Ovary (tissue), 7 donors: ENCODE measurements at regions not wholly inside any gene's neighbourhood (a gene's known extent, or its start where the extent isn't known, plus 50 kb on each side); places are given as distances from the start of the nearest gene placed in this dataset.

Experiments used
- DNase-seq, 5 donors: peaks; one replicate each; pipeline ENCODE4 v3.0.0-alpha.2; 2019 to 2020
- H3K27ac ChIP-seq, 2 donors: fragments of 200-600 bp; one replicate each; pipeline versions ENCODE4 v1.5.1 to v1.8.0; 2019 to 2022
- H3K27me3 ChIP-seq: fragments of 200-600 bp; one replicate; pipeline ENCODE4 v1.8.0; 2022
- H3K36me3 ChIP-seq: fragments of 200-600 bp; sonication (generic); one replicate; pipeline ENCODE4 v1.5.1; 2019
- H3K4me1 ChIP-seq: one replicate; pipeline ENCODE4 v1.8.1; 2013; ENCODE audit warnings: mild to moderate bottlenecking, moderate library complexity; ENCODE audit not compliant: insufficient read depth
- H3K4me3 ChIP-seq: fragments of 200-600 bp; sonication (generic); one replicate; pipeline ENCODE4 v1.5.1; 2017
- H3K9me3 ChIP-seq, 2 donors: fragments of 200-600 bp in 1 of 2; sonication (generic) in 1 of 2; one replicate each; pipeline versions ENCODE4 v1.5.1 to v1.8.1; 2013 to 2019; ENCODE audit warnings: mild to moderate bottlenecking in 1 of 2, moderate library complexity in 1 of 2
- CTCF ChIP-seq, 3 donors: fragments of 450-650 bp in 2 of 3; fragments of 200-600 bp in 1 of 3; IDR thresholded peaks; one replicate each; pipeline versions ENCODE4 v1.5.1 to v1.8.0; 2016 to 2022; ENCODE audit warnings: antibody characterized with exemption in 3 of 3, mild to moderate bottlenecking in 1 of 3
- EP300 ChIP-seq: sonication (generic); formaldehyde crosslinking; IDR thresholded peaks from one replicate; pipeline ENCODE4 v1.6.1; 2017; ENCODE audit warnings: antibody characterized with exemption
- POLR2A ChIP-seq: fragments of 450-650 bp; IDR thresholded peaks from one replicate; pipeline ENCODE4 v1.6.1; 2017; ENCODE audit warnings: antibody characterized with exemption, mild to moderate bottlenecking, moderate library complexity
- WGBS, 3 donors: extraction: QIAGEN DNeasy Blood & Tissue Kit in 1 of 3; methylation state at CpG; one replicate each; pipeline versions ENCODE4 v1.1.5 to v1.1.7; 2013 to 2017; 5-methylcytosine and 5-hydroxymethylcytosine counted together
- intact Hi-C, 4 donors: fragments of 100-400 bp; cut with DNase I; formaldehyde crosslinking; loops; one replicate each; pipeline versions ENCODE4 v1.11.0 to v1.15.1; 2022 to 2023
- donor health status: DM: no; HTN: no; CAD: no; lungs with moderate emphysema.
- donor health status: DM: no; HTN: no; CAD: no.
- donor health status: Bipolar disorder and iron deficiency.
- donor health status: DM: no; HTN: no; CAD: no.
- donor health status: DM: yes; HTN: yes; CAD: no.

GRCh38 chr3:22118542-22118941 is 367.5 kb upstream of the ZNF385D start:
- 60 to 77% (median 67%) methylated on average over 3 of the region's 3 CpGs for WGBS, 3 donors
- Histone ChIP-seq H3K27ac (no peak overlapping the region), H3K9me3 (no peaks in the 10 kb centered on the region), H3K4me1 (no peaks in the 10 kb centered on the region), H3K36me3 (no peaks in the 10 kb centered on the region), H3K27me3 (no peaks in the 10 kb centered on the region), H3K4me3 (no peak overlapping the region)
- no peak for DNase-seq
- TF ChIP-seq EP300: no peak
- TF ChIP-seq POLR2A: no peak
- no peak for TF ChIP-seq CTCF (IDR thresholded peaks at IDR 0.05)
- intact Hi-C loops: no loop called here

GRCh38 chr3:22121068-22121701 is 370.2 kb upstream of the ZNF385D start:
- Histone ChIP-seq H3K9me3 (no peaks in the 10 kb centered on the region), H3K27ac (no peak overlapping the region), H3K4me3 (no peak overlapping the region), H3K36me3 (no peaks in the 10 kb centered on the region), H3K27me3 (no peaks in the 10 kb centered on the region), H3K4me1 (no peaks in the 10 kb centered on the region)
- intact Hi-C loops: no loop called here
- DNase-seq: no peak
- WGBS, 3 donors: 63 to 72% (median 71%) methylated on average over 5 of the region's 5 CpGs
- TF ChIP-seq POLR2A (no peak), CTCF (IDR thresholded peaks at IDR 0.05) (no peak), EP300 (no peak)

- Histone ChIP-seq H3K4me1 (no peaks in the 10 kb centered on the region), H3K27me3 (no peaks in the 10 kb centered on the region), H3K9me3 (no peaks in the 10 kb centered on the region), H3K36me3 (no peaks in the 10 kb centered on the region), H3K27ac (no peak overlapping the region), H3K4me3 (no peak overlapping the region)
- TF ChIP-seq CTCF (IDR thresholded peaks at IDR 0.05): no peak
- no peak for TF ChIP-seq POLR2A
- TF ChIP-seq EP300: no peak
- intact Hi-C loops: no loop called here
- WGBS, 3 donors: 78 to 85% (median 80%) methylated on average over 3 of the region's 3 CpGs
- DNase-seq: no peak
Measured at GRCh38 chr3:22122567-22122966, 371.6 kb upstream of the ZNF385D start.

- no peaks in the 10 kb centered on the region for H3K36me3 ChIP-seq
- DNase-seq: no peak
- 87 to 92% (median 91%) methylated on average over 2 of the region's 2 CpGs for WGBS, 3 donors
- H3K4me1 ChIP-seq: no peaks in the 10 kb centered on the region
- H3K9me3 ChIP-seq: no peaks in the 10 kb centered on the region
- intact Hi-C loops: no loop called here
- H3K27ac ChIP-seq: no peak overlapping the region
- no peaks in the 10 kb centered on the region for H3K27me3 ChIP-seq
- H3K4me3 ChIP-seq: no peak overlapping the region
- TF ChIP-seq CTCF (IDR thresholded peaks at IDR 0.05) (no peak), POLR2A (no peak), EP300 (no peak)
Measured at GRCh38 chr3:22129101-22129500, 378.1 kb upstream of the ZNF385D start.
